Adrenal gland (tissue), 9 donors: ENCODE measurements at regions not wholly inside any gene's neighbourhood (a gene's known extent, or its start where the extent isn't known, plus 50 kb on each side); places are given as distances from the start of the nearest gene placed in this dataset.
A peak's percentile ranks its signal among the peaks of the same experiment; 100 is the strongest.
"Not testable (repeated sequence)": the region's sequence is repeated elsewhere in the genome, so short reads cannot be mapped to it uniquely, and the experiment has no call there.

Source experiments
- DNase-seq, 7 donors: peaks; one replicate each; pipeline ENCODE4 v3.0.0-alpha.2; 2019 to 2020
- H3K27ac ChIP-seq, 5 donors: fragments of 200-600 bp; sonication (generic) in 4 of 5; 1 replicate in 3 of 5; 2 replicates in 2 of 5; pipeline versions ENCODE4 v1.5.1 to v1.8.0; 2016 to 2020; ENCODE audit warnings: mild to moderate bottlenecking in 1 of 5
- H3K27me3 ChIP-seq: fragments of 200-600 bp; 2 replicates; pipeline ENCODE4 v1.8.0; 2021
- H3K36me3 ChIP-seq, 2 donors: fragments of 200-600 bp; replicated peaks in 1 of 2; 1 replicate in 1 of 2; 2 replicates in 1 of 2; pipeline versions ENCODE4 v1.5.1 to v1.8.0; 2018 to 2022
- H3K4me1 ChIP-seq, 2 donors: fragments of 200-600 bp; replicated peaks in 1 of 2; 1 replicate in 1 of 2; 2 replicates in 1 of 2; pipeline versions ENCODE4 v1.5.1 to v1.8.0; 2018 to 2021
- H3K4me3 ChIP-seq, 4 donors: fragments of 200-600 bp; sonication (generic) in 3 of 4; one replicate each; pipeline ENCODE4 v1.5.1; 2016 to 2018
- H3K9me3 ChIP-seq, 3 donors: fragments of 200-600 bp; sonication (generic) in 1 of 3; replicated peaks in 1 of 3; 1 replicate in 2 of 3; 2 replicates in 1 of 3; pipeline versions ENCODE4 v1.5.1 to v1.8.0; 2016 to 2021
- POLR2A ChIP-seq, 2 donors: fragments of 450-650 bp; IDR thresholded peaks; one replicate each; pipeline ENCODE4 v1.6.1; 2017; ENCODE audit warnings: antibody characterized with exemption in 2 of 2, mild to moderate bottlenecking in 2 of 2, moderate library complexity in 1 of 2
- WGBS, 4 donors: extraction: QIAGEN DNeasy Blood & Tissue Kit in 2 of 4; methylation state at CpG; one replicate each; pipeline versions ENCODE4 v1.1.5 to v1.1.7; 2013 to 2017; 5-methylcytosine and 5-hydroxymethylcytosine counted together
- intact Hi-C, 2 donors: fragments of 100-400 bp; cut with DNase I; formaldehyde crosslinking; loops; one replicate each; pipeline versions ENCODE4 v1.14.1 to v1.15.0; 2022 to 2023
- TF ChIP-seq, protein P1 (sequence below), 6 experiments: fragments of 450-650 bp in 4 of 6; fragments of 200-600 bp in 2 of 6; sonication (generic) in 1 of 6; IDR thresholded peaks; 1 replicate in 5 of 6; 2 replicates in 1 of 6; pipeline versions ENCODE4 v1.5.1 to v1.8.0; 2016 to 2021; ENCODE audit warnings: antibody characterized with exemption in 6 of 6, mild to moderate bottlenecking in 2 of 6, moderate library complexity in 1 of 6
- donor health status: healthy with polysubstance abuse.
- donor health status: Bipolar disorder and iron deficiency.
- donor health status: DM: yes; HTN: yes; CAD: no.
- donor health status: DM: no; HTN: no; CAD: no.
- donor health status: DM: no; HTN: no; CAD: no.

DNA sequence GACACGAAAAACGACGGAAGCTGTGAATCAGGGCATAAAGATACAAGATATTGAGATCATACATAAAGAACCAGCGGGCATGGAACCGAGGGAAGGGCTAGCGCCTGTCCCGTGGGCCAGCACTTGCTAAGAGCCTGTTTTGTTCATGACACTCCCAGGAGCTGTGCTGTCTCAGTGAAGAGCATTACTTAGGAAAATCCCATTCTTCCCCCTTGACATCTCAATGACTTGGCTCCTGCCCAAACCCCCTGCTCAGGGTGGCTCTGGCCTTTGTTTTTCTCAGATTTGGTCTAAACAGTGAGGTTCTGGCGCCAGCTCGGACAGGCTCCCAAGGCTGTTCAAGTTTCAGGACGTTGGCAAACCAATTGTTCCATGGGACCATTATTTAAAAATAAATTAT lies 79.1 kb upstream of the SEC14L1 start:
- H3K27me3 ChIP-seq: peaks cover 8% of the 10 kb centered on the region
- WGBS, 4 donors: 58 to 63% (median 61%) methylated on average over 10 of the region's 10 CpGs
- intact Hi-C loops: no loop called here
- H3K4me1 ChIP-seq: no peaks in the 10 kb centered on the region
- H3K4me3 ChIP-seq: no peak overlapping the region
- peak in 5 of 7 donors; percentile 27 to 68 (median 40) for DNase-seq
- no peaks in the 10 kb centered on the region for H3K36me3 ChIP-seq
- TF ChIP-seq POLR2A (IDR thresholded peaks at IDR 0.05): no peak
- TF ChIP-seq, protein P1, sequence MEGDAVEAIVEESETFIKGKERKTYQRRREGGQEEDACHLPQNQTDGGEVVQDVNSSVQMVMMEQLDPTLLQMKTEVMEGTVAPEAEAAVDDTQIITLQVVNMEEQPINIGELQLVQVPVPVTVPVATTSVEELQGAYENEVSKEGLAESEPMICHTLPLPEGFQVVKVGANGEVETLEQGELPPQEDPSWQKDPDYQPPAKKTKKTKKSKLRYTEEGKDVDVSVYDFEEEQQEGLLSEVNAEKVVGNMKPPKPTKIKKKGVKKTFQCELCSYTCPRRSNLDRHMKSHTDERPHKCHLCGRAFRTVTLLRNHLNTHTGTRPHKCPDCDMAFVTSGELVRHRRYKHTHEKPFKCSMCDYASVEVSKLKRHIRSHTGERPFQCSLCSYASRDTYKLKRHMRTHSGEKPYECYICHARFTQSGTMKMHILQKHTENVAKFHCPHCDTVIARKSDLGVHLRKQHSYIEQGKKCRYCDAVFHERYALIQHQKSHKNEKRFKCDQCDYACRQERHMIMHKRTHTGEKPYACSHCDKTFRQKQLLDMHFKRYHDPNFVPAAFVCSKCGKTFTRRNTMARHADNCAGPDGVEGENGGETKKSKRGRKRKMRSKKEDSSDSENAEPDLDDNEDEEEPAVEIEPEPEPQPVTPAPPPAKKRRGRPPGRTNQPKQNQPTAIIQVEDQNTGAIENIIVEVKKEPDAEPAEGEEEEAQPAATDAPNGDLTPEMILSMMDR (IDR thresholded peaks at IDR 0.05): no peak
- no peak overlapping the region for H3K27ac ChIP-seq
- H3K9me3 ChIP-seq: no peaks in the 10 kb centered on the region

DNA sequence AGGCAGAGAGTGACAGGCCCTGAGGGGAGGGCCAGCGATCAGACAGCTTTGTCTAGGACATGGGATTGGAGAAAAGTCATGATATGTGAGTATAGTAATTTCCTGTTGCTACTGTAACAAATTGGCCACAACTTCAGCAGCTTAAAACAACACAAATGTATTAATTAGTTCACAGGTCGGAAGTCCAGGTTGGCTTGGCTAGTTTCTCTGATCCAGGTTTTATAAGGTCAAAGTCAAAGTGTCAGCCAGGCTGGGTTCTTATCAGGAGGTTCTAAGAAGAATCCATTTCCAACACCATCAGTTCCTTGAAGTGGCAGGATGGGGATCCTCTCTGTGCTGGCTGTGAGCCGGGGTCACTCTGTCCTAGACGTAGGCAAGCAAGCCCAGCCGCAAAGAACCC lies 76.2 kb upstream of the SEC14L1 start:
- Histone ChIP-seq H3K4me1 (no peaks in the 10 kb centered on the region), H3K4me3 (no peak overlapping the region), H3K27ac (no peak overlapping the region), H3K9me3 (no peaks in the 10 kb centered on the region), H3K27me3 (peaks cover 26% of the 10 kb centered on the region), H3K36me3 (no peaks in the 10 kb centered on the region)
- 73 to 83% (median 79%) methylated on average over 5 of the region's 5 CpGs for WGBS, 4 donors
- no peak for DNase-seq
- intact Hi-C loops: loop anchor here in 1 of 2 donors (2.0 kb wide), 1 partner anchor 200 kb away; no protein-coding TSS in a partner anchor
- TF ChIP-seq, protein P1 (IDR thresholded peaks at IDR 0.05): no peak
- TF ChIP-seq POLR2A (IDR thresholded peaks at IDR 0.05): no peak

DNA sequence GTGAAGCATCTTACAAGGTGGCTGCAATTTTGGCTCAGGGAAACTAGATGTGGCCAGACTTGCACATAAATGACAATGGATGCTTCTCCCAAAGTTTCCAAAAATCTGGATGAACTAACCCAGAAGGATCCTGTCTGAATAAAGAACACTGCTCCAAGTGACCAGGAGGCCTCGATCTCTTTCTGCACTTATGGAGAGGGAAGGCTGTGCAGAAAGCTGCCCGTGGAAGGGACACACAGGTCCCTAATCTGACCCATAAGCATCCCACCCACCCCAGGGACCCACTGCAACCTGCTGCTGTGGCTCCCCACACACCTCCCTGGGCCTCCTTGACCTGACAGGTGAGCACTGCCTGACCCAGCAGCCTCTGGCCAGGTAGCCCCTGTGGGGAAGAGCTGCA lies 74.6 kb upstream of the SEC14L1 start:
- DNase-seq: no peak
- H3K4me1 ChIP-seq: no peaks in the 10 kb centered on the region
- TF ChIP-seq POLR2A (IDR thresholded peaks at IDR 0.05): no peak
- TF ChIP-seq, protein P1 (IDR thresholded peaks at IDR 0.05): no peak
- no peak overlapping the region for H3K4me3 ChIP-seq
- H3K27me3 ChIP-seq: peaks cover 21% of the 10 kb centered on the region
- H3K36me3 ChIP-seq: no peaks in the 10 kb centered on the region
- WGBS, 4 donors: 43 to 74% (median 70%) methylated on average over 2 of the region's 2 CpGs
- no peak overlapping the region for H3K27ac ChIP-seq
- intact Hi-C loops: no loop called here
- no peaks in the 10 kb centered on the region for H3K9me3 ChIP-seq

DNA sequence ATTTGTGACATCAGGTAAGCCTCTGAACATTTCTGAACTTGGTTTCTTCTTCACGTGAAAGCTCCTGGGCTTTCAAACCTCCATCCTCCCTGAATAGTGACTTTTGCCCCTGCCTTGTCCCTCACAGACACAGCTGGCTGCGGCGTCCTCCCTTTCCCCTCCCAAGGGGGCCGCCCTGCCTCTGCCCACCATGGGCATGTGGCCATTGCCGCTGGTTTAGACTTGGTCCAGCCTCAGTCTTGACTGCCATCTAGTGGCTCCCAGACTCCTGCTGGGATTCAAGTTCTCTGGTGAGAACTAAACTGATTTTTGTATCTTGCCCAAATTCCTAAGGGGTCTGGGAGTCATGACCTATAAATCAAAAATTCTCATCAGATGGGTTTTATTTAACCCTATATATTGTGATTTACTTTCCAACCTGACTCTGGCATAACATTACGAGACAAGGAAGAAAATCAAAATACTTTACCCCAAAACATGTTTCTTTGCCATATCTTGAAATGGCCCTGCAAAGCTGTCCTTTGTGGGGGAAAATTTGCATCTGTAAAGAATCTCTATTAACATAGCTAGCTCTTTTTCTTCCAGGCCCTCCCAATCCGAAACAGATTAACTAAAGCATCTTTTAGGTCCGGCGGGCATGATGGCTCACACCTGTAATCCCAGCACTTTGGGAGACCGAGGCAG lies 73.9 kb upstream of the SEC14L1 start:
- 28 to 30% (median 30%) methylated on average over 10 of the region's 10 CpGs for WGBS, 4 donors
- TF ChIP-seq, protein P1 (IDR thresholded peaks at IDR 0.05): peak; percentile 46 to 80 (median 67)
- intact Hi-C loops, H3K36me3 ChIP-seq, H3K27ac ChIP-seq, H3K4me1 ChIP-seq, H3K9me3 ChIP-seq, H3K4me3 ChIP-seq: not testable (repeated sequence)
- H3K27me3 ChIP-seq: peaks cover 24% of the 10 kb centered on the region
- peak; percentile 42 to 69 (median 51) for DNase-seq
